Fibroblast of lung (primary cell): ENCODE measurements at regions not wholly inside any gene's neighbourhood (a gene's known extent, or its start where the extent isn't known, plus 50 kb on each side); places are given as distances from the start of the nearest gene placed in this dataset.
A peak's percentile ranks its signal among the peaks of the same experiment; 100 is the strongest.

Source experiments
- DNase-seq, 2 donors: peaks; one replicate each; pipeline versions ENCODE4 v3.0.0 to v3.0.0-alpha.2; 2010; ENCODE audit warnings: low read depth in 2 of 2
- H2AFZ ChIP-seq: 2 replicates; pipeline ENCODE4 v1.5.1; 2012; ENCODE audit warnings: low read length, control low read depth, inconsistent platforms
- H3K27ac ChIP-seq: 2 replicates; pipeline ENCODE4 v1.5.1; 2011; ENCODE audit warnings: low read length, control low read depth; ENCODE audit not compliant: insufficient read depth
- H3K27me3 ChIP-seq: 2 replicates; pipeline ENCODE4 v1.5.1; 2011; ENCODE audit warnings: mild to moderate bottlenecking, low read length; ENCODE audit not compliant: control insufficient read depth, insufficient read depth
- H3K36me3 ChIP-seq: 2 replicates; pipeline ENCODE4 v1.5.1; 2011; ENCODE audit warnings: low read length; ENCODE audit not compliant: control insufficient read depth, insufficient read depth
- H3K4me1 ChIP-seq: 2 replicates; pipeline ENCODE4 v1.5.1; 2011; ENCODE audit warnings: low read length; ENCODE audit not compliant: control insufficient read depth, insufficient read depth; ENCODE audit errors: extremely low read depth
- H3K4me2 ChIP-seq: 2 replicates; pipeline ENCODE4 v1.5.1; 2011; ENCODE audit warnings: low read length, control low read depth; ENCODE audit not compliant: insufficient read depth; ENCODE audit errors: extremely low read depth
- H3K4me3 ChIP-seq, 4 experiments: fragments of 200-600 bp in 1 of 4; sonication (generic) in 1 of 4; replicated peaks in 1 of 4; 2 replicates each; pipeline ENCODE4 v1.5.1; 2011 to 2016; ENCODE audit warnings: low read length in 4 of 4, low read depth in 3 of 4, mild to moderate bottlenecking in 3 of 4, control low read depth in 2 of 4, inconsistent platforms in 1 of 4, mixed read lengths in 1 of 4; ENCODE audit not compliant: insufficient read depth in 1 of 4; ENCODE audit errors: control extremely low read depth in 1 of 4
- H3K79me2 ChIP-seq: 2 replicates; pipeline ENCODE4 v1.5.1; 2012; ENCODE audit warnings: mild to moderate bottlenecking, low read length, inconsistent platforms; ENCODE audit not compliant: control insufficient read depth, insufficient read depth
- H3K9ac ChIP-seq: 2 replicates; pipeline ENCODE4 v1.5.1; 2011; ENCODE audit warnings: mild to moderate bottlenecking, low read length, control low read depth; ENCODE audit not compliant: insufficient read depth
- H3K9me3 ChIP-seq: 2 replicates; pipeline ENCODE4 v1.5.1; 2012; ENCODE audit warnings: low read depth, low read length; ENCODE audit not compliant: control insufficient read depth, insufficient read depth
- H4K20me1 ChIP-seq: 2 replicates; pipeline ENCODE4 v1.5.1; 2011; ENCODE audit warnings: low read length; ENCODE audit not compliant: control insufficient read depth, insufficient read depth; ENCODE audit errors: extremely low read depth
- EZH2 ChIP-seq: IDR thresholded peaks from 2 replicates; pipeline ENCODE4 v1.5.1; 2012; ENCODE audit warnings: low read length, control low read depth, mild to moderate bottlenecking; ENCODE audit errors: missing control alignments
- TF ChIP-seq, protein P1 (sequence below), 2 donors: IDR thresholded peaks in 1 of 2; conservative IDR thresholded peaks in 1 of 2; 1 replicate in 1 of 2; 2 replicates in 1 of 2; pipeline ENCODE4 v1.5.1; 2011 to 2012; ENCODE audit warnings: low read length in 2 of 2, control low read depth in 1 of 2, inconsistent platforms in 1 of 2, low read depth in 1 of 2, mild to moderate bottlenecking in 1 of 2

DNA sequence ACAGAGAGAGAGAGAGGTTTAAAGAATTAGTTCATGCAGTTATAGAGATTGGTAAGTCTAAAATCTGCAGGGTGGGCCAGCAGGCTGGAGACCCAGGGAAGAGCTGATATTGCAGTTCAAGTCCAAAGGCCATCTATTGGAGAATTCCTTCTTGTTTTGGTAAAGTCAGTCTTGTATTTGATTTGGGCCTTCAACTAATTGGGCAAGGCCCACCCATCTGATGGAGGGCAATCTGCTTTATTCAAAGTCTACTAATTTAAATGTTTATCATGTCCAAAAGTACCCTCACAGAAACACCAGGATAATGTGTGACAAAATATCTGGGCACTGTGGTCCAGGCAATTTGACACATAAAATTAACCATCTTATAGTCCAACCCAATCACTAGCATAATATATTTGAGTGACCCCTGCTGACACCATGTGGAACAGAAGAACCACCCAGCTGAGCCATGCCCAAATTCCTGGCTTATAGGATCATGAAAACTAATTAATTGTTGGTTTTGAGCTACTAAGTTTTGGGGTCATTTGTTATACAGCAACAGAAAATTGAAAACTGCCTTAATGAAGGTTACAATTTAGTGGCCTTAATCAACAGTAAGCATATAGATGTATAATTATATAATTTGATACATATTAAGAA lies 109.1 kb upstream of the PLXNC1 start:
- TF ChIP-seq, protein P1, sequence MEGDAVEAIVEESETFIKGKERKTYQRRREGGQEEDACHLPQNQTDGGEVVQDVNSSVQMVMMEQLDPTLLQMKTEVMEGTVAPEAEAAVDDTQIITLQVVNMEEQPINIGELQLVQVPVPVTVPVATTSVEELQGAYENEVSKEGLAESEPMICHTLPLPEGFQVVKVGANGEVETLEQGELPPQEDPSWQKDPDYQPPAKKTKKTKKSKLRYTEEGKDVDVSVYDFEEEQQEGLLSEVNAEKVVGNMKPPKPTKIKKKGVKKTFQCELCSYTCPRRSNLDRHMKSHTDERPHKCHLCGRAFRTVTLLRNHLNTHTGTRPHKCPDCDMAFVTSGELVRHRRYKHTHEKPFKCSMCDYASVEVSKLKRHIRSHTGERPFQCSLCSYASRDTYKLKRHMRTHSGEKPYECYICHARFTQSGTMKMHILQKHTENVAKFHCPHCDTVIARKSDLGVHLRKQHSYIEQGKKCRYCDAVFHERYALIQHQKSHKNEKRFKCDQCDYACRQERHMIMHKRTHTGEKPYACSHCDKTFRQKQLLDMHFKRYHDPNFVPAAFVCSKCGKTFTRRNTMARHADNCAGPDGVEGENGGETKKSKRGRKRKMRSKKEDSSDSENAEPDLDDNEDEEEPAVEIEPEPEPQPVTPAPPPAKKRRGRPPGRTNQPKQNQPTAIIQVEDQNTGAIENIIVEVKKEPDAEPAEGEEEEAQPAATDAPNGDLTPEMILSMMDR (conservative IDR thresholded peaks at IDR 0.05 in 1 of 2, IDR thresholded peaks at IDR 0.05 in 1 of 2; ENCODE audit: low read depth in 1 of 2, low read length in 2 of 2) = no peak
- TF ChIP-seq EZH2 = no peak
- Histone ChIP-seq H3K4me3 (no peak overlapping the region), H3K9ac (no peak overlapping the region), H3K4me1 (no peaks in the 10 kb centered on the region), H2AFZ (no peak overlapping the region), H4K20me1 (no peaks in the 10 kb centered on the region), H3K27me3 (no peaks in the 10 kb centered on the region), H3K9me3 (no peaks in the 10 kb centered on the region), H3K79me2 (no peaks in the 10 kb centered on the region), H3K27ac (no peak overlapping the region), H3K36me3 (no peaks in the 10 kb centered on the region), H3K4me2 (no peak overlapping the region)
- DNase-seq = no peak

DNA sequence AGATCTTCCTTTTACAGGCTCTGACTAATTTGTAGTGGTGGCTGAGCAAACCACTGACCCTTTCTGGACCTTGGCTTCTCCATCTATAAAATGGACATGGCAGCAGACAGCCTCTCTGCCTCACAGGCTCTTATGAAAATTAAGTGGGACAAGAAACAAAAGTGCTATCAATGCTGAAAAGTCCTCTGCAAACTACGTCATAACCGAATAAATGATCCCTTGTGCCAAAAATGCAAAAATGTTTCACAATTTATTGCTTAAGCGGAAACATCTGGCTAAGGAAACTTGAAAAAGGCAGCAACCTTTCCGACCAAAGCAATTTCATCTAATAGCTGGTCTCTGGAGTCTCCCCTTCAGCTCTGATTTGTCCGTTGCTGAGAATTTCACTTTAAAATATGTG lies 108.5 kb upstream of the PLXNC1 start:
- H3K4me2 ChIP-seq = no peak overlapping the region
- DNase-seq = peak in 1 of 2 donors; percentile 77
- H3K27me3 ChIP-seq = no peaks in the 10 kb centered on the region
- H3K9me3 ChIP-seq = no peaks in the 10 kb centered on the region
- no peaks in the 10 kb centered on the region for H3K79me2 ChIP-seq
- no peak overlapping the region for H3K27ac ChIP-seq
- no peaks in the 10 kb centered on the region for H3K4me1 ChIP-seq
- H4K20me1 ChIP-seq = no peaks in the 10 kb centered on the region
- H2AFZ ChIP-seq = no peak overlapping the region
- no peak overlapping the region for H3K9ac ChIP-seq
- H3K36me3 ChIP-seq = no peaks in the 10 kb centered on the region
- H3K4me3 ChIP-seq = no peak overlapping the region
- TF ChIP-seq, protein P1 (conservative IDR thresholded peaks at IDR 0.05 in 1 of 2, IDR thresholded peaks at IDR 0.05 in 1 of 2; ENCODE audit: low read depth in 1 of 2, low read length in 2 of 2) = no peak
- no peak for TF ChIP-seq EZH2

DNA sequence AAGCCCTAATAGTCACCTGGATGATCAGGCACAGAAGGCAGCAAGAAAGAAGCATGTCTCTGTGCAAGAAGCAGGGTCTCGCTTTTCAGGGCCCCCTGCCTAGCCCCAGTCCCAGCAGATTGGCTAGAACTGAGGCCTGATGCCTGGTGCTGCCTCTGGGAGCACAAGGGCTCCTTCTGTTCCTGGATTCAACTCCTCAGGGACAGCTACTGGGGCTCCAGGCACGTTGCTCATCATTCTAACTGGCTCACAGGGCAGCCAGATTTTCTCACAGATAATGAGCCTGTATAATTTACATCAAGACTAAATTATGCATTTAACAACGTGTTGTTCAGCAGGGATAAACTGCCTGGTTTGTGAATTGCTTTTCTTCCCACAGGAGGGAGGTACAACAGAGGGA lies 106.5 kb upstream of the PLXNC1 start:
- Histone ChIP-seq H2AFZ (no peak overlapping the region), H3K27me3 (no peaks in the 10 kb centered on the region), H3K36me3 (no peaks in the 10 kb centered on the region), H3K4me3 (no peak overlapping the region), H3K9me3 (no peaks in the 10 kb centered on the region), H4K20me1 (no peaks in the 10 kb centered on the region), H3K4me1 (no peaks in the 10 kb centered on the region), H3K27ac (no peak overlapping the region), H3K9ac (no peak overlapping the region), H3K4me2 (no peak overlapping the region), H3K79me2 (no peaks in the 10 kb centered on the region)
- DNase-seq = no peak
- TF ChIP-seq, protein P1 (conservative IDR thresholded peaks at IDR 0.05 in 1 of 2, IDR thresholded peaks at IDR 0.05 in 1 of 2; ENCODE audit: low read depth in 1 of 2, low read length in 2 of 2) = no peak
- TF ChIP-seq EZH2 = no peak
